OCI-LY7 (cell line): ENCODE measurements at regions not wholly inside any gene's neighbourhood (a gene's known extent, or its start where the extent isn't known, plus 50 kb on each side); places are given as distances from the start of the nearest gene placed in this dataset.

Experiments used
- BruUV-seq: library from RNA; stranded (reverse); fragments of 400-500 nt; replicated peaks from 2 replicates; lab custom pipeline; 2021; lab: Mats Ljungman, UMichigan
- CTCF ChIA-PET: fragments of 300-600 bp; sonication (Branson Sonifier 250); formaldehyde crosslinking; loops from one replicate; lab custom pipeline; 2022; ENCODE audit warnings: antibody characterized with exemption; ENCODE audit not compliant: unreplicated experiment; lab: Charles Lee
- POLR2A ChIA-PET: fragments of 300-600 bp; sonication (Branson Sonifier 250); formaldehyde crosslinking; loops from one replicate; lab custom pipeline; 2022; ENCODE audit warnings: antibody characterized with exemption; lab: Charles Lee
- DNase-seq: peaks from one replicate; pipeline ENCODE4 v3.0.0-alpha.2; 2015; ENCODE audit warnings: low spot score
- H2AFZ ChIP-seq: fragments of 200-600 bp; sonication (generic), shearing (Covaris generic); 2 replicates; pipeline ENCODE4 v1.6.1; 2014; ENCODE audit warnings: mild to moderate bottlenecking, antibody characterized with exemption, low read length, moderate library complexity
- H3K27ac ChIP-seq: fragments of 200-600 bp; sonication (generic); 2 replicates; pipeline ENCODE4 v1.5.1; 2014; ENCODE audit warnings: mixed run types, low read depth, mild to moderate bottlenecking, moderate library complexity, low read length, inconsistent platforms; ENCODE audit not compliant: poor library complexity, severe bottlenecking
- H3K36me3 ChIP-seq: fragments of 200-600 bp; sonication (generic); 2 replicates; pipeline ENCODE4 v1.6.1; 2014; ENCODE audit warnings: mild to moderate bottlenecking, antibody characterized with exemption, low read length, moderate library complexity, mixed read lengths; ENCODE audit not compliant: insufficient read depth
- H3K4me1 ChIP-seq: fragments of 200-600 bp; sonication (generic); 2 replicates; pipeline ENCODE4 v1.5.1; 2014; ENCODE audit warnings: mild to moderate bottlenecking, low read length; ENCODE audit not compliant: insufficient read depth, poor library complexity, severe bottlenecking
- H3K4me2 ChIP-seq: fragments of 200-600 bp; sonication (generic); 2 replicates; pipeline ENCODE4 v1.6.1; 2014; ENCODE audit warnings: mild to moderate bottlenecking, low read length
- H3K4me3 ChIP-seq: fragments of 200-600 bp; sonication (generic); 2 replicates; pipeline ENCODE4 v1.5.1; 2014; ENCODE audit warnings: mild to moderate bottlenecking, low read depth, low read length; ENCODE audit not compliant: poor library complexity, severe bottlenecking
- H3K79me2 ChIP-seq: fragments of 200-600 bp; sonication (generic); 2 replicates; pipeline ENCODE4 v1.6.1; 2016; ENCODE audit warnings: low read depth, mild to moderate bottlenecking, low read length, moderate library complexity, mixed read lengths; ENCODE audit not compliant: insufficient read depth
- H3K9me2 ChIP-seq: fragments of 200-600 bp; sonication (generic); 2 replicates; pipeline ENCODE4 v1.6.1; 2016; ENCODE audit warnings: mild to moderate bottlenecking, low read length, mixed read lengths; ENCODE audit not compliant: insufficient read depth
- H3K9me3 ChIP-seq: fragments of 200-600 bp; sonication (generic); 2 replicates; pipeline ENCODE4 v1.6.1; 2014; ENCODE audit warnings: mild to moderate bottlenecking, mixed run types, low read length, mixed read lengths
- H4K20me1 ChIP-seq: fragments of 200-600 bp; sonication (generic); 2 replicates; pipeline ENCODE4 v1.6.1; 2014; ENCODE audit warnings: mild to moderate bottlenecking, antibody characterized with exemption, low read length, moderate library complexity, mixed read lengths; ENCODE audit not compliant: insufficient read depth
- CTCF ChIP-seq: fragments of 200-600 bp; sonication (generic); conservative IDR thresholded peaks from 2 replicates; pipeline ENCODE4 v1.5.1; 2014; ENCODE audit warnings: mild to moderate bottlenecking, antibody characterized with exemption, low read length, moderate library complexity, mixed read lengths
- EZH2phosphoT487 ChIP-seq: fragments of 200-600 bp; sonication (generic); IDR thresholded peaks from 2 replicates; pipeline ENCODE4 v1.6.1; 2018; ENCODE audit warnings: low read depth, borderline replicate concordance, mild to moderate bottlenecking, mixed run types, antibody characterized with exemption, low read length, moderate library complexity, mixed read lengths
- intact Hi-C: fragments of 100-400 bp; cut with micrococcal nuclease; formaldehyde crosslinking; loops from one replicate; pipeline ENCODE4 v1.10.0; 2022; ENCODE audit not compliant: unreplicated experiment

DNA sequence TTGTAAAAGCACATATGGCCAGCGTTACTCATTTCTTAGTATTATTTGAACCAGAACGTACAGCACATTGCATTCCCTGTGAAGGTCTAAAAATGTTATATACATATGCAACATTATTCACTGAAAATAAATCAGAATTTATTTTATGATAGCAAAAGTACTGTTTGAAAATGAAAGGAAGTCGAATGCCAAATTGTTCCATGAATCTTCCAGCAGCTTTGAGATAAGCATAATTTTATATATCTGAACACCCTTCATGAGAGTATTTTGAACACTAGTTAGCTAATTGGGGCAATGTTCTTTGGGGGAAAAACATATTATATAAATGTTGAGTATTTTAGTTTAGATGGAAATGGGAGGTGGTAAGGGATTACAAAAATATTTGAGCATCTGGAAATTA, 300.7 kb upstream of the SYT1 start:
- H3K4me2 ChIP-seq: no peak overlapping the region
- no peak overlapping the region for H2AFZ ChIP-seq
- no TSS peak for BruUV-seq
- TF ChIP-seq CTCF: no peak
- no peak for TF ChIP-seq EZH2phosphoT487
- CTCF ChIA-PET: no interaction called here
- no peaks in the 10 kb centered on the region for H4K20me1 ChIP-seq
- no peak for DNase-seq
- POLR2A ChIA-PET: no interaction called here
- no peak overlapping the region for H3K27ac ChIP-seq
- H3K4me1 ChIP-seq: no peaks in the 10 kb centered on the region
- intact Hi-C loops: no loop called here
- H3K36me3 ChIP-seq: no peaks in the 10 kb centered on the region
- H3K9me2 ChIP-seq: no peaks in the 10 kb centered on the region
- H3K4me3 ChIP-seq: no peak overlapping the region
- no peaks in the 10 kb centered on the region for H3K79me2 ChIP-seq
- no peaks in the 10 kb centered on the region for H3K9me3 ChIP-seq

DNA sequence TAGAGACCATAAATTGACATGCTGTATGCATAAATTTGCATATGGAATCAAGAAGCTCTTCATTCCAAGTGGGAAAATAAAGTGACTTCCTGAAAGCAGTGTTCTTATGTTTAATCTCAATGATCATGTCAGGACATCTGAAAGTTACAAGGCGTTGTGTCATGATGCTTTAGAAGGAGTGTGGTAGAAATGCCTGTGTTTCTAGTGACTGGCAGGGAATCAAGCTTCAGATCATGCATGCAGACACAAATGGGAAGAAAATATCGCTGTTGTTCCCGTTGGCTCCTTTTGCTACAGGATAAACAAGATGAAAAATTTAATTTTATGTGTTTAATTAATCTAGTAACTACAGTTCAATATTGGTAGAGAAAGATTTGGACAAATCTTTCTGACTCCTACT, 298.1 kb upstream of the SYT1 start:
- Histone ChIP-seq H3K9me2 (no peaks in the 10 kb centered on the region), H3K36me3 (no peaks in the 10 kb centered on the region), H3K4me2 (no peak overlapping the region), H3K9me3 (no peaks in the 10 kb centered on the region), H3K4me3 (no peak overlapping the region), H3K27ac (no peak overlapping the region), H3K4me1 (no peaks in the 10 kb centered on the region), H2AFZ (no peak overlapping the region), H3K79me2 (no peaks in the 10 kb centered on the region), H4K20me1 (no peaks in the 10 kb centered on the region)
- ChIA-PET CTCF (no interaction called here), POLR2A (interaction anchor here (1.0 kb wide), 1 partner anchor 13 kb away, joined by 3 read pairs; no protein-coding TSS in a partner anchor)
- BruUV-seq: no TSS peak
- DNase-seq: no peak
- TF ChIP-seq CTCF (no peak), EZH2phosphoT487 (no peak)
- intact Hi-C loops: loop anchor here (5.0 kb wide), 1 partner anchor 174 kb away; no protein-coding TSS in a partner anchor

- no peaks in the 10 kb centered on the region for H3K9me3 ChIP-seq
- DNase-seq: no peak
- H3K4me2 ChIP-seq: no peak overlapping the region
- no peaks in the 10 kb centered on the region for H3K4me1 ChIP-seq
- intact Hi-C loops: loop anchor here (5.0 kb wide), 1 partner anchor 176 kb away; no protein-coding TSS in a partner anchor
- TF ChIP-seq EZH2phosphoT487: no peak
- no peak for TF ChIP-seq CTCF
- ChIA-PET POLR2A (interaction anchor here (1.1 kb wide), 1 partner anchor 10 kb away, joined by 4 read pairs; no protein-coding TSS in a partner anchor), CTCF (no interaction called here)
- H4K20me1 ChIP-seq: no peaks in the 10 kb centered on the region
- no peaks in the 10 kb centered on the region; the same call in 1 of the 2 replicates for H3K9me2 ChIP-seq
- H3K36me3 ChIP-seq: no peaks in the 10 kb centered on the region
- H3K79me2 ChIP-seq: no peaks in the 10 kb centered on the region
- H3K4me3 ChIP-seq: no peak overlapping the region
- no peak overlapping the region for H2AFZ ChIP-seq
- no peak overlapping the region for H3K27ac ChIP-seq
- BruUV-seq: no TSS peak
These were observed 296.1 kb upstream of the SYT1 start for GRCh38 chr12:78568321-78569020.
